NCI-H146 treated with DMSO at 0.1 percent for 48 hours (cell line): ENCODE measurements at regions not wholly inside any gene's neighbourhood (a gene's known extent, or its start where the extent isn't known, plus 50 kb on each side); places are given as distances from the start of the nearest gene placed in this dataset.
"Not testable (repeated sequence)": the region's sequence is repeated elsewhere in the genome, so short reads cannot be mapped to it uniquely, and the experiment has no call there.

Experiments used
- DNase-seq: peaks from one replicate; lab custom pipeline; 2025; ENCODE audit not compliant: unreplicated experiment; lab: John Stamatoyannopoulos, UW

DNA sequence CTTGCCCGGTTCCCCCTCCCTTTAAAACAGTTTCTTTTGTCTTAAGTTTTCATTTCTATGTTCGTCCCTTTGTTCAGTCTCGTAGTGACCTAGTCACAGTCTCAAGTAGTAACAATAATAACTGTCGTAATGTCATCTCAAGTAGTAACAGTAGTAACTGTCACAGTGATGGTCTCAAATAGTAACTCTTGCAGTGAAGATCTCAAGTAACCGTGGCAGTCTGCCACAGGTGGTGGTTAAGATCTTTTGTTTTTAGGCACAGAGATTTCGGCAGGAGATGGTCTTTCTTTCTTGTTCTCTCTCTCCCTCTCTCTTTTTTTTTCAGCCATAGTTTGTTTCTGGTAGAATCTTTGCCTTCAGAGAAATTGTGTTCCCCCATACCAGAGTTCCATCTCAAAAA is 656.0 kb upstream of the SGO1 start:
- DNase-seq, result no peak

GRCh38 chr3:20837676-20838302 is 651.8 kb upstream of the SGO1 start:
- no peak for DNase-seq

GRCh38 chr3:20836801-20837200 is 650.8 kb upstream of the SGO1 start:
- no peak for DNase-seq

GRCh38 chr3:20832963-20833362 is 647.0 kb upstream of the SGO1 start:
- DNase-seq, result no peak

- no peak for DNase-seq
Measured at GRCh38 chr3:20822251-20822650, 636.2 kb upstream of the SGO1 start.

DNA sequence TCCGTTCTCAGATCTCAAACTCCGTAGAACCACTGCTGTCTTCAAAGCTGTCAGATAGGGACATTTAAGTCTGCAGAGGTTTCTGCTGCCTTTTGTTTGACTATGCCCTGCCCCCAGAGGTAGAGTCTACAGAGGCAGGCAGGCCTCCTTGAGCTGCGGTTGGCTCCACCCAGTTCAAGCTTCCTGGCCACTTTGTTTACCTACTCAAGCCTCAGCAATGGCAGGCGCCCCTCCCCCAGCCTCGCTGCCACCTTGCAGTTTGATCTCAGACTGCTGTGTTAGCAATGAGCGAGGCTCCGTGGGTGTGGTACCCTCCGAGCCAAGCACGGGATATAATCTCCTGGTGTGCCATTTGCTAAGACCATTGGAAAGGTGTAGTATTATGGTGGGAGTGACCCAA is 634.9 kb upstream of the SGO1 start:
- DNase-seq, result not testable (repeated sequence)

DNA sequence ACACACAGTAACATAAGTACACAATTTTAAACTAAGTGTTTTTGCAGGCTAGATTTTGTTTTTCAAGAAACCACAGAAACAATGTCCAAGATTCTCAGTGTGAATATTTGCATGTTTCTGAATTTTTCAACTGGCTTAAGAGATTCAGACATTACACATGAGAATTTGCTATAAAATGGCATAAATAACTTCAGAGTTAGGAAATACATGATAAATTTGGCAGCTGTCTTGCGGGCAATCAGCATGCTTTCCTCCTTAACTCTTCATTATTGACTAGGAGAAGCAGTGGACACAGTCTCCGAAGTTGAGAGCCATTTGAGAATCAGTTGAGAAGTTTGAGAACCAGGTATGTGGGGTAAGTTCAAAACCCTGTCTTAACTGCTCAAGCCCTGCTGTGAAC is 625.6 kb upstream of the SGO1 start:
- no peak for DNase-seq

DNA sequence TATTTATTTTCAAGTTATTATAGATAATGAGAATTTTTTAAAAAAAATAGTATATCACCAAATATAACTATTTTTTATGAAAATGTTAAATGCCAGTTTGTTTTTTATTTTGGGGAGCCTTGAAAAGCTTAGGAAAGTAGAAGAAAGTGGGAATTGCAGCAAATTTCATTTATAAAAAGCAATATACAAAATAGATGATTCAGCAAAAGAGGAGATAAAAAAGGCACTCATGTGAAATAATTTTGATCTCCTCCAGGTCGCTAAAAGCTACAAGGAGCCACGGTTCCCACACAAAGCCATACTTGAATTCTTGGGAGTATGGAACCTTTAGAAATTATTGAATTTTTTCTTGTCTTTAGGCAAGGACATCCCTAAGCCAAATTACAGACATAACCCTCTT is 625.0 kb upstream of the SGO1 start:
- DNase-seq, result no peak

GRCh38 chr3:20810555-20810954 is 624.5 kb upstream of the SGO1 start:
- no peak for DNase-seq

GRCh38 chr3:20809356-20809755 is 623.4 kb upstream of the SGO1 start:
- no peak for DNase-seq

DNA sequence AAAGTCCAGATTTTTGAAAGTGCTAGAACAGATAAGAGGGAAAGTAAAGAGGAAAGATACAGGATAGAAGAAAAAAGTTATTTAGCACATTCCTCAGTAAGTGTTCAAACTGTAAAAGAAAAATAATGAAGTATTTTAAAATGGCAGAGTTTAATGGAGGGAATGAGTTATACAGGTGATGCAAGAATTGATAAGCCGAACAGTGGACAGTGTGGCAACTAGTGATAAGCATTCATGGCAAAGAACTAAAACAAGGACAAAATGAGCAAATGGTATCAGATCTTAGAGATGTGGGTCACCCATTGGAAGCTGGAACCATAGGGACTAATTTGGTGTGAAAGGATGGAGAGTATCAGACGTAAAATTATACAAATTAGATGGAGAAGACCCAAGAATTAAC is 622.9 kb upstream of the SGO1 start:
- DNase-seq, result no peak

GRCh38 chr3:20798666-20799065 is 612.7 kb upstream of the SGO1 start:
- no peak for DNase-seq

DNA sequence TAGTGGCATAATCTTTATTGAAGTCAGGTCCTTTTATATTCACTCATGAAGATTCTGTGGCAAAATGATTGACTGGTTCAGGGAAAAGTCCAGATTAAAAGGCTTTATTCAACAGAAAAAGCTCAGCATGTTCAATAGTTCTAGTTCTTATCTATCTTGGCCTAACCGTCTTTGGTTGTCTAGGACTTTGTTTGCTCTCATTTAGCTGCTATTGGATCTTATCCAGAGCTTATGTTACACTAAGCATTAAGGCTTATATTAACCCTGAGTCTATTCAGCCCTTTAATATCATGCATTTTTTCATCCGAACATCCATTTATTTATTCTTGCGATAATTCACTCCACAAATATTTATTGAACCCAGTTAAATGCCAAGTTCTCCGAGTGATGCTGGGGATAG is 601.0 kb upstream of the SGO1 start:
- no peak for DNase-seq

DNA sequence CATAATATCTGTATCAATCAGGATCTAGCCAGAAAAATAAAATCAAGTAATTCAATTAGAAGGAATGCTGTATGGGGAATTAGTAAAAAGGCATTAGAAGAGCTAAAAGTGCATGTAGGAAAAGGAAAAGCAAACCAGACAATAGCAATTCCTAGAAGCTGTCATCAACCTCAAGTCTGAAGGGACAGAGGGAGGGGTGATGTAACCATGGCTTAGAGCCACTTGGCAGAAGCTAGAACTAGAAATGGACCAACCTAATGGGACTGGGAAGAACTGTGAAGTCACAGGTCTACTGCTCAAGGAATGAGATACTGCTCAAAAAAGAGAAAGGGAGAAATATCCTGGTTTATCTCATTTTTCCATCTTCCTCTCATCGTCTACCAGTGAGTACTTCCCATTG is 590.7 kb upstream of the SGO1 start:
- DNase-seq, result no peak

- DNase-seq, result no peak
Measured at GRCh38 chr3:20776286-20776685, 590.3 kb upstream of the SGO1 start.

DNA sequence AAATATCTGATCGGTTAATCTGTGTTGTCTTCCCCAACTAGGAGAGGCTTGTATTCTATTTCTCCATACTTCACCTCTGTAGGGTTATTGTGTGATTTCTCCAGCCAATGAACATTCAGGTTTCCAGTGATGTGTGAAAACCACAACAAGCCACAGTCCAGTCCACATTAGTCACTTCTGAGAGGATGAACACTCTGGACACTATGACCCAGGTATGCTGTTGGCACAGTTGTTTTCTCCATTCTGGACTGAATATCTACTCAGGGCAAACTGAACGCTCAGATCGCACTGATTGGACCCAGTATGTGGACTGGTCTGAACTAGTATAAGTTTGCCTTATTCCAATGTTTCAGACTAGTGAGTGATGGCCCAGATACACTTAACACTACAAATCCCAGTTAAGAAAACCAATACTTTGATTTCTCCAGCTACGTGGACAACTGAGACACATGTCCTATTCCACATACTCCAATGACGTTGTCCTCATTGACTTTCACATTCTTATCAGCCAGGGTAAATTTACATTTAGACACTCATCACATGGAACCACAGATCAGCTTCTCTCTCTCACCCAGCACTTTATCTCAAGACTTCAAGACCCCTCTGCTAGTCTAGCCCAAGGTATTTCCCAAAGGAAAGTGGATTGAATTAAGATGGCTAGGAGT is 587.4 kb upstream of the SGO1 start:
- no peak for DNase-seq

GRCh38 chr3:20772869-20773268 is 586.9 kb upstream of the SGO1 start:
- DNase-seq, result no peak

DNA sequence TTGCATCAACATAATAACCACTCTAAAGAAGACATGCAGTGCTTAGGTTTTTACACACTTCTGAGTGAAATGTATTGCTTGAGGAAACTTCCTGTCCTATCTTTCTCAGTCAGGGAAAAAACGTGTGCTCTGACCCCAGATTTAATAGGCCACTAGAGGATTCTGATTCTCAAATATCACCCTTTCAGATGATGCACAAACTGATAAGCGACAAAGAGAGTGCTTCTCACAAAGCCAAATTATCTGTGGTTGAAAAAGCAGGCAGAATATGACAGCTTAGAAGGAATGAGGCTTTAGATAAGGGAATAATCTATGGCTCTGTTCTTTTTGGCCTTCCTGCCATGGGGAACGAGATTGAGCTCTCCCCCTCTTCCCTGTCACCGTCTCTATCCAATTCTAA is 583.4 kb upstream of the SGO1 start:
- no peak for DNase-seq

GRCh38 chr3:20760981-20761380 is 575.0 kb upstream of the SGO1 start:
- no peak for DNase-seq

DNA sequence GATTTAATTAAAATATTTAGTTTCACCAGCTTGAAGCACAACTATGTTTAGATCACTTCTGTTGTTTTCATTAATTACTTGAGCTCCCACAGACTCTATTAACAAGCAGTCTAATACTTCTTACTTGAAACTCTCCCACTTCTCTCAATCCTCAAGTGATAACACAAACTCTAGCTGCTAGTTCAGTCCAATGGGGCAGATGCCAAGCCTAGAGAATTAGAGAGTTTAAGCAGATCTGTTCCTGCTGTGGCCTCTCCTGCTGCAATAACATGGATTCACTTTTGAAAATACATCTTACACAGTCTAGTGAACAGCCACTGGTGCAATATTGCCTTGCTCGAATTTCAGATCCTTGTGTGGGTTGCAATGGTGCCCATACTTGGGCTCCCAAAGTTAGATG is 566.4 kb upstream of the SGO1 start:
- no peak for DNase-seq

DNA sequence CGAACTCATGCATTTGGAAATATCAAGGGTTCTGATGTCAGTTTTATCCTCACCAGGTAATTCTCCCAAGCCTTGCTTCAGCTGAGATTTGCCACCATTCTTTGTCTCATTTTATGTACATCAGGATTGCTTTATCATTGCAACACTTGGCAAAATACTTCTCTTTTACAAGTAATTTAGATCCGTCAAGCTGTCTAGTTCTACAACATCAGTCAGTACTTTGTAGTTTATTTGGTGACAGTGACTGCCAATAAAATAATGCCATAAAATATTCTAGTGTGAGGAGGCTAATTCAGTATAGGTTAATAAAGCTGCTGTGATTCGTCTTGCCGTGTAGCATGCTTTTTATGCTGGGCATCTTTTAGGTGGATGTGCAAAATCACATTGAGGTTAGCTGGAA is 565.3 kb upstream of the SGO1 start:
- DNase-seq, result no peak

DNA sequence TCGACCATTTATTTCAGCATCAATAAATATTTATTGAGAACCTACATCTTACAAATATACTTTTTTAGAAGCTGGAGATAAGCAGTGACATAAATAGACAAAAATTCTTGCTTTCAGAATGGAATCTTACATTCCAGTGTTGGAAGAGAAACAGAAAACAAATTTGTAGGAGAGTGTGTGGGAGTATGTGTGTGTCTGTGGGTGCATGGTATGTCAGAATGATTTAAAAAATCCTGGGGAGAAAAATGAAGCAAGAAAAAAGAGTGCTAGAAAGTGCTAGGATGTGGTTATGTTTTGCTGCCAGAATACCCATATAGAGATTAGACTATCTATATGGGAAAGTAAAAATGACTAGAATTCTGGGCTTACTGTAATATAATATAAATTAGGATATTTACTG is 561.7 kb upstream of the SGO1 start:
- no peak for DNase-seq
